ENCODE measurements at regions not wholly inside any gene's neighbourhood (a gene's known extent, or its start where the extent isn't known, plus 50 kb on each side); places are given as distances from the start of the nearest gene placed in this dataset.

- no peak for TF ChIP-seq CTCF (IDR thresholded peaks at IDR 0.05)
- TF ChIP-seq EP300 (IDR thresholded peaks at IDR 0.05): no peak
- no peak for TF ChIP-seq POLR2A (IDR thresholded peaks at IDR 0.05)
These were observed 287.7 kb downstream of the FOXL1 start for GRCh38 chr16:86865851-86866662.

Data from ovary (tissue), 3 donors.